K562 (cell line): ENCODE measurements at regions not wholly inside any gene's neighbourhood (a gene's known extent, or its start where the extent isn't known, plus 50 kb on each side); places are given as distances from the start of the nearest gene placed in this dataset.

Experiments
- ATAC-seq: fragments of 200-7000 bp; cut with Tn5 transposase; 3 replicates; pipeline ENCODE4 v1.9.1; 2020; ENCODE audit warnings: moderate library complexity
- BruUV-seq: library from RNA; stranded (reverse); fragments of 400-500 nt; replicated peaks from 2 replicates; lab custom pipeline; 2021; lab: Mats Ljungman, UMichigan
- CTCF ChIA-PET: fragments of 300-600 bp; formaldehyde crosslinking; extraction: SDS; loops from one replicate; lab custom pipeline; 2021; ENCODE audit warnings: low intra/inter-chr PET ratio; lab: Yijun Ruan, JAX
- POLR2A ChIA-PET: fragments of 300-600, 350-650 bp; sonication (Branson Sonifier 250); formaldehyde crosslinking; extraction: SDS; loops from one replicate; lab custom pipeline; 2021; ENCODE audit warnings: antibody characterized with exemption, inconsistent platforms; lab: Yijun Ruan, JAX
- DNase-seq, 4 experiments: peaks; one replicate each; pipeline versions ENCODE4 v3.0.0 to v3.0.0-alpha.2; 2011 to 2018; ENCODE audit warnings: low spot score in 3 of 4, mixed read lengths in 3 of 4; ENCODE audit errors: extremely low read depth in 1 of 4
- FAIRE-seq: peaks from 2 replicates; lab custom pipeline; 2011; peaks lifted over from hg19 to GRCh38; lab: Jason Lieb, UNC
- H2AFZ ChIP-seq: 2 replicates; pipeline ENCODE4 v1.6.0; 2011; ENCODE audit warnings: low read depth, low read length, control low read depth, inconsistent platforms
- H3K27ac ChIP-seq: fragments of 200-600 bp; 3 replicates; pipeline ENCODE4 v1.8.0; 2011; ENCODE audit warnings: low read depth, mild to moderate bottlenecking, control low read depth, inconsistent platforms, low read length, moderate library complexity, mixed read lengths; ENCODE audit errors: extremely low read depth
- H3K27me3 ChIP-seq, 2 experiments: fragments of 300-600 bp in 1 of 2; 2 replicates in 1 of 2; 3 replicates in 1 of 2; pipeline versions ENCODE4 v1.6.0 to v1.8.0; 2011; ENCODE audit warnings: inconsistent platforms in 2 of 2, low read length in 2 of 2, mild to moderate bottlenecking in 1 of 2, mixed read lengths in 1 of 2, moderate library complexity in 1 of 2; ENCODE audit not compliant: control insufficient read depth in 2 of 2, insufficient read depth in 2 of 2
- H3K36me3 ChIP-seq: fragments of 300-600 bp; 3 replicates; pipeline ENCODE4 v1.8.0; 2011; ENCODE audit warnings: mild to moderate bottlenecking, low read length, inconsistent platforms; ENCODE audit not compliant: control insufficient read depth, insufficient read depth
- H3K4me1 ChIP-seq, 2 experiments: fragments of 200-600 bp in 1 of 2; replicated peaks in 1 of 2; 2 replicates in 1 of 2; 3 replicates in 1 of 2; pipeline versions ENCODE4 v1.5.1 to v1.8.0; 2011; ENCODE audit warnings: inconsistent platforms in 2 of 2, low read length in 2 of 2, mild to moderate bottlenecking in 1 of 2, mixed read lengths in 1 of 2, moderate library complexity in 1 of 2; ENCODE audit not compliant: control insufficient read depth in 2 of 2, insufficient read depth in 2 of 2
- H3K4me2 ChIP-seq: 2 replicates; pipeline ENCODE4 v1.6.1; 2011; ENCODE audit warnings: low read length, control low read depth, inconsistent platforms, mixed read lengths; ENCODE audit not compliant: insufficient read depth
- H3K4me3 ChIP-seq: fragments of 200-600 bp; sonication (generic), shearing (Covaris generic); 2 replicates; pipeline ENCODE4 v1.5.1; 2016; ENCODE audit warnings: control low read depth, inconsistent platforms
- H3K79me2 ChIP-seq: fragments of 200-600 bp; 3 replicates; pipeline ENCODE4 v1.8.0; 2011; ENCODE audit warnings: low read length, inconsistent platforms; ENCODE audit not compliant: control insufficient read depth, insufficient read depth
- H3K9ac ChIP-seq, 2 experiments: 2 replicates each; pipeline versions ENCODE4 v1.6.0 to v1.6.1; 2011; ENCODE audit warnings: low read depth in 2 of 2, low read length in 2 of 2, control low read depth in 1 of 2, inconsistent platforms in 1 of 2, mild to moderate bottlenecking in 1 of 2, mixed read lengths in 1 of 2; ENCODE audit not compliant: insufficient read depth in 1 of 2
- H3K9me1 ChIP-seq: one replicate; pipeline ENCODE4 v1.6.0; 2011; ENCODE audit warnings: inconsistent platforms, mild to moderate bottlenecking, low read length, moderate library complexity; ENCODE audit not compliant: control insufficient read depth, insufficient read depth
- H3K9me3 ChIP-seq: replicated peaks from 2 replicates; pipeline ENCODE4 v1.5.1; 2011; ENCODE audit warnings: low read depth, low read length, inconsistent platforms; ENCODE audit not compliant: control insufficient read depth, insufficient read depth
- H4K20me1 ChIP-seq: replicated peaks from 2 replicates; pipeline ENCODE4 v1.6.1; 2011; ENCODE audit warnings: low read length, inconsistent platforms, mixed read lengths; ENCODE audit not compliant: control insufficient read depth, insufficient read depth
- ERF ChIP-seq: fragments of 450-650 bp; formaldehyde crosslinking; IDR thresholded peaks from 2 replicates; pipeline ENCODE4 v1.4.0; 2020; ENCODE audit warnings: mild to moderate bottlenecking, mixed read lengths
- PCBP2 ChIP-seq: fragments of 200-400 bp; formaldehyde crosslinking; IDR thresholded peaks from 2 replicates; pipeline ENCODE4 v1.6.1; 2018; ENCODE audit warnings: low read length, low read depth, mild to moderate bottlenecking, moderate library complexity; ENCODE audit not compliant: poor library complexity, severe bottlenecking
- SETDB1 ChIP-seq: IDR thresholded peaks from one replicate; pipeline ENCODE4 v1.6.1; 2012; ENCODE audit warnings: low read length, control low read depth, inconsistent platforms
- TCFL5 ChIP-seq: fragments of 250-450 bp; sonication (Bioruptor Pico); conservative IDR thresholded peaks from 2 replicates; pipeline ENCODE4 v1.6.1; 2021; ENCODE audit warnings: mild to moderate bottlenecking, moderate library complexity, matching md5 sums
- ZNF764 ChIP-seq: fragments of 250-450 bp; sonication (Bioruptor Pico); IDR thresholded peaks from 2 replicates; pipeline ENCODE4 v1.4.0; 2020; ENCODE audit warnings: low read depth, mild to moderate bottlenecking, moderate library complexity
- WGBS: fragments of 100-300 bp; shearing (Covaris generic); methylation state at CpG from one replicate; pipeline ENCODE4 v1.1.6; 2016; ENCODE audit warnings: low coverage, mixed read lengths; ENCODE audit not compliant: insufficient coverage; ENCODE audit errors: missing lambda C conversion rate; 5-methylcytosine and 5-hydroxymethylcytosine counted together
- in situ Hi-C: fragments of 300-500 bp; cut with MboI; formaldehyde crosslinking; loops from 4 replicates; pipeline ENCODE4 v1.15.0; 2018; ENCODE audit warnings: inconsistent platforms, mixed read lengths
- intact Hi-C: fragments of 100-400 bp; cut with micrococcal nuclease; formaldehyde crosslinking; loops from 2 replicates; pipeline ENCODE4 v1.14.2; 2022

DNA sequence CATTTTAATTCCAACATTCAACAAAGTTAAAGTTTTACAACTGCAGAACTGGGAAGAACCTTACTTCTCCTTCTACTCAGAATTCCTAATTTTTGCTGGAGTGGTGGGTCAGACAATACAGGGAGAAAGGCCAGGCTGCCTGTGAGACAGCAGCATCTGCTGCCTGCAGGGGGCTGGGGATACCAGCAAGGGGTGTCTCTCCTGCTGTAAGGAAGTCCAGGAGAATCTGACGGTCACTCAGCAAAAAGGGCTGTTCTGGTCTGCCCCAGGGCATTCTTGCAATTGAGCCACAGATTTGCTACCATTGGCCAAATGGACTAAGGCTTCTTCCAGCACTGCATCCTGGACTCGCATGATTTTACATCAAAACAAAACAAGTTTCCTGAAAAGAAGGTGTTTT lies 426.6 kb upstream of the CDH11 start:
- in situ Hi-C loops = no loop called here
- WGBS = 4% methylated on average over 2 of the region's 2 CpGs
- H3K4me2 ChIP-seq = no peak overlapping the region
- H3K36me3 ChIP-seq = no peaks in the 10 kb centered on the region
- no peak overlapping the region for H3K4me3 ChIP-seq
- no peak for TF ChIP-seq PCBP2
- TF ChIP-seq ZNF764 (CRISPR knock-in tag) = no peak
- ChIA-PET POLR2A (no interaction called here), CTCF (no interaction called here)
- H3K27ac ChIP-seq = no peak overlapping the region
- intact Hi-C loops = no loop called here
- no peaks in the 10 kb centered on the region for H3K9me1 ChIP-seq
- H3K4me1 ChIP-seq = no peaks in the 10 kb centered on the region
- no peak for FAIRE-seq
- H2AFZ ChIP-seq = no peak overlapping the region
- ATAC-seq = no peak
- DNase-seq = no peak
- H3K79me2 ChIP-seq = no peaks in the 10 kb centered on the region
- no peaks in the 10 kb centered on the region for H3K27me3 ChIP-seq
- H4K20me1 ChIP-seq = no peaks in the 10 kb centered on the region
- H3K9me3 ChIP-seq = no peaks in the 10 kb centered on the region
- no TSS peak for BruUV-seq
- H3K9ac ChIP-seq = no peak overlapping the region

- CTCF ChIA-PET = no interaction called here
- no TSS peak for BruUV-seq
- intact Hi-C loops = no loop called here
These were observed 426.0 kb upstream of the CDH11 start for GRCh38 chr16:65547772-65548446.

More at GRCh38 chr16:65547772-65548446, 426.0 kb upstream of the CDH11 start:
- H3K9me3 ChIP-seq = no peaks in the 10 kb centered on the region
- H3K27ac ChIP-seq = no peak overlapping the region
- TF ChIP-seq TCFL5 (CRISPR knock-in tag) = no peak
- no peak for TF ChIP-seq ERF (CRISPR knock-in tag)
- no peak for TF ChIP-seq SETDB1
- no peak overlapping the region for H3K4me3 ChIP-seq
- H3K27me3 ChIP-seq = no peaks in the 10 kb centered on the region
- no peak overlapping the region for H3K4me2 ChIP-seq
- H3K36me3 ChIP-seq = no peaks in the 10 kb centered on the region
- DNase-seq (no peak), ATAC-seq (no peak), FAIRE-seq (no peak)
- no peaks in the 10 kb centered on the region for H3K9me1 ChIP-seq
- no peaks in the 10 kb centered on the region for H4K20me1 ChIP-seq
- WGBS = 1% methylated on average over 7 of the region's 7 CpGs
- POLR2A ChIA-PET = no interaction called here
- H3K9ac ChIP-seq = no peak overlapping the region
- no peak overlapping the region for H2AFZ ChIP-seq
- no peaks in the 10 kb centered on the region for H3K4me1 ChIP-seq
- in situ Hi-C loops = no loop called here
- no peaks in the 10 kb centered on the region for H3K79me2 ChIP-seq
